Fibroblast of mammary gland (primary cell): ENCODE measurements at regions not wholly inside any gene's neighbourhood (a gene's known extent, or its start where the extent isn't known, plus 50 kb on each side); places are given as distances from the start of the nearest gene placed in this dataset.

Experiments
- DNase-seq: peaks from one replicate; pipeline ENCODE4 v3.0.0-alpha.2; 2010; ENCODE audit warnings: low read depth
- H3K4me3 ChIP-seq: 2 replicates; pipeline ENCODE4 v1.5.1; 2011; ENCODE audit warnings: low read depth, mild to moderate bottlenecking, low read length, moderate library complexity; ENCODE audit not compliant: control insufficient read depth
- TF ChIP-seq, protein P1 (sequence below): conservative IDR thresholded peaks from 2 replicates; pipeline ENCODE4 v1.5.1; 2011; ENCODE audit warnings: low read depth, low read length, inconsistent platforms; ENCODE audit not compliant: control insufficient read depth, insufficient read depth

DNA sequence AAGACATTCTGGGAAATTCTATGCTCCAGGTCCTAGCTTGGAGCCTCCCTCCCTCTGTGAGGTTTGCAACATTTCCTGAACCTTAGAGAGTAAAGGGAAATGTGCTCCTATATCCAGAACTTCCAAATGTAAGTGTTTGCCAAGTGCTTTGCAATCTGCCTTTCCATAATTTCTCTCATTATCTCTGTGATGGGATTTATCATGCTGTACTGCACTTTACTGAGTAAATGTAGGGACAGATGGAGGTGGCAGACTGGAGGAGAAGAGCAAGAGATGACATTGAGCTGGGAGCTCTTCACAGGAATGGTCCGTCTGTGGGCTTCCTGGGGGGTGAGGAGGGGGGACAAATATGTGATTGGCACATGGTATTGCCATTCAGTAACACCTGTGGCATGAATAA lies 184.3 kb downstream of the SOX4 start:
- no peak for DNase-seq
- TF ChIP-seq, protein P1, sequence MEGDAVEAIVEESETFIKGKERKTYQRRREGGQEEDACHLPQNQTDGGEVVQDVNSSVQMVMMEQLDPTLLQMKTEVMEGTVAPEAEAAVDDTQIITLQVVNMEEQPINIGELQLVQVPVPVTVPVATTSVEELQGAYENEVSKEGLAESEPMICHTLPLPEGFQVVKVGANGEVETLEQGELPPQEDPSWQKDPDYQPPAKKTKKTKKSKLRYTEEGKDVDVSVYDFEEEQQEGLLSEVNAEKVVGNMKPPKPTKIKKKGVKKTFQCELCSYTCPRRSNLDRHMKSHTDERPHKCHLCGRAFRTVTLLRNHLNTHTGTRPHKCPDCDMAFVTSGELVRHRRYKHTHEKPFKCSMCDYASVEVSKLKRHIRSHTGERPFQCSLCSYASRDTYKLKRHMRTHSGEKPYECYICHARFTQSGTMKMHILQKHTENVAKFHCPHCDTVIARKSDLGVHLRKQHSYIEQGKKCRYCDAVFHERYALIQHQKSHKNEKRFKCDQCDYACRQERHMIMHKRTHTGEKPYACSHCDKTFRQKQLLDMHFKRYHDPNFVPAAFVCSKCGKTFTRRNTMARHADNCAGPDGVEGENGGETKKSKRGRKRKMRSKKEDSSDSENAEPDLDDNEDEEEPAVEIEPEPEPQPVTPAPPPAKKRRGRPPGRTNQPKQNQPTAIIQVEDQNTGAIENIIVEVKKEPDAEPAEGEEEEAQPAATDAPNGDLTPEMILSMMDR, result no peak
- no peak overlapping the region for H3K4me3 ChIP-seq

- DNase-seq, result no peak
- no peak overlapping the region for H3K4me3 ChIP-seq
- TF ChIP-seq, protein P1, result no peak
Observed at GRCh38 chr6:21780141-21780540, 186.6 kb downstream of the SOX4 start.

DNA sequence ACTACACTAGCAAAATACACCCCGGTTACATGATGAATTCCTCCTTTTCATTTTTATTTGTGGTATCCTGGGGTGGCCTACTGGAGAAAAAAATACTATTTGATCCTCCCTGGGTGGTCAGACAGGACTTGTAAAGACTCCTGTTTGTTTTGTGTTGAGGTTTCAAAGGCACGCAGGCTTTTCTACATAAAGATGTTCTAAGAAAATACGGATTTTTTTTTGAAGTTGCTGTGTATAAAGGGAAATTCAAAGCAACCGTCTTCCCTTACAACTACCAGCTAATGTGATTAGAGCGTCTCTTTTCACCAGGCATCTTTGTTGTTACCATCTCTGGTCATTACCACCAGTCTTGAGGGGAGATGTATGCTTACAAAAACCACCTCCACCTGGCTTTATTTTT lies 187.1 kb downstream of the SOX4 start:
- H3K4me3 ChIP-seq, result no peak overlapping the region
- TF ChIP-seq, protein P1, result no peak
- DNase-seq, result no peak

- no peak overlapping the region for H3K4me3 ChIP-seq
- TF ChIP-seq, protein P1, result no peak
- no peak for DNase-seq
Observed at GRCh38 chr6:21781128-21781527, 187.6 kb downstream of the SOX4 start.

DNA sequence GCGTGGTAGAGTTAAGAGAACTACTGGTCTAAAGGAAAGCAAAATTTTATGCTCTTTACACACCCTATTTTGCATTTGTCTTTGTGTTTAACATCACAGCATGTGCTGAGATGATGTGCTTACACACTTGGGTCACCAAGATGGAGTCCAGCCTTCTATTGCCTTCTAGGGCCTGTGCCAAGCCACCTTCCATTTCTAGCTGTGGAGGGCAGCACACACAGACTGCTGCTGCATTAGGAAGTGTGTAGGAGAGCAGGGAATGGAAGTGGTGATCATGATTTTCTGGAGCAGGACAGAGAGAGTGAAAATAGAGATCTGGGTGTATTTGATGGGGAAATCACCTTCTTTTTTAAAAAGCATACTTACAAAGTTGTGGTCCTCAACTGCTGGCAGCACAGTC lies 191.6 kb downstream of the SOX4 start:
- H3K4me3 ChIP-seq, result no peak overlapping the region
- DNase-seq, result no peak
- TF ChIP-seq, protein P1, result no peak

DNA sequence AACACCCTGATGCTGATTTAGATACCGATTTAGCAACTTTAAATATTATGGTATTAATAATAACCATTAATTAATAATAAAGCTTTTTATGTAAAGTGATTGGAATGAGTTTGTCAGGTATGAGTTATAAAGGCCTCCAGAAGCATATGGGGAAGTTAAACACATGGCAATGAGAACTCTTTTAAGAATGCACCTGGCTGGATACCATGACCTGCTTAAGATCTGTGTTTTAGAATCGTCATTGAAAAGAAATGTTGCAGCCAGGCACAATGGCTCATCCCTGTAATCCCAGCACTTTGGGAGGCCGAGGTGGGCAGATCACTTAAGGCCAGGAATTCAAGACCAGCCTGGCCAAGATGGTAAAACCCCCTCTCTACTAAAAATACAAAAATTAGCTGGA lies 197.5 kb downstream of the SOX4 start:
- TF ChIP-seq, protein P1, result no peak

DNA sequence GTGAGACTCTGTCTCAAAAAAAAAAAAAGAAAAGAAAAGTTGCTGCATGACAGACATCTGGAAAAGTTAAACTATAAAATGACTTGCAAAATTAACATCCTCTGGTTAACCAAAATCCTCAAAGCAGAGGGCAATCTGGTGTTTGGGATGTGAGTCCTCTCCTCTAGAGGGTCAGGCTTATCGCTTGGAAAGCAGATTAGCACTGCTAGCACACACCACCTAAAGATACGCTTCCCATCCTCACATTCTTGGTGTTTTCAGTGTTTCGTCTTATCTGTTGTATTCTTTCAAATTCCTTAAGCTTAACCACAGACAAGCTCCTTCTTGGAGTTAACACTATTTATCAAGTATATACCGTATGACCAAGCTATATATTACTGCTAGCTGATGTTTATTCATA lies 198.0 kb downstream of the SOX4 start:
- no peak for DNase-seq
- H3K4me3 ChIP-seq, result no peak overlapping the region
- TF ChIP-seq, protein P1, result no peak

More for the DNA sequence above, 197.5 kb downstream of the SOX4 start:
- DNase-seq, result no peak
- no peak overlapping the region for H3K4me3 ChIP-seq
